Activated CD4-positive, alpha-beta T cell treated with anti-CD3 and anti-CD28 coated beads, Interleukin-2, amount 50 U/mL, for 16 hours (primary cell): ENCODE measurements at regions not wholly inside any gene's neighbourhood (a gene's known extent, or its start where the extent isn't known, plus 50 kb on each side); places are given as distances from the start of the nearest gene placed in this dataset.

Experiments used
- DNase-seq: peaks from one replicate; pipeline ENCODE4 v3.0.0-alpha.2; 2020

DNA sequence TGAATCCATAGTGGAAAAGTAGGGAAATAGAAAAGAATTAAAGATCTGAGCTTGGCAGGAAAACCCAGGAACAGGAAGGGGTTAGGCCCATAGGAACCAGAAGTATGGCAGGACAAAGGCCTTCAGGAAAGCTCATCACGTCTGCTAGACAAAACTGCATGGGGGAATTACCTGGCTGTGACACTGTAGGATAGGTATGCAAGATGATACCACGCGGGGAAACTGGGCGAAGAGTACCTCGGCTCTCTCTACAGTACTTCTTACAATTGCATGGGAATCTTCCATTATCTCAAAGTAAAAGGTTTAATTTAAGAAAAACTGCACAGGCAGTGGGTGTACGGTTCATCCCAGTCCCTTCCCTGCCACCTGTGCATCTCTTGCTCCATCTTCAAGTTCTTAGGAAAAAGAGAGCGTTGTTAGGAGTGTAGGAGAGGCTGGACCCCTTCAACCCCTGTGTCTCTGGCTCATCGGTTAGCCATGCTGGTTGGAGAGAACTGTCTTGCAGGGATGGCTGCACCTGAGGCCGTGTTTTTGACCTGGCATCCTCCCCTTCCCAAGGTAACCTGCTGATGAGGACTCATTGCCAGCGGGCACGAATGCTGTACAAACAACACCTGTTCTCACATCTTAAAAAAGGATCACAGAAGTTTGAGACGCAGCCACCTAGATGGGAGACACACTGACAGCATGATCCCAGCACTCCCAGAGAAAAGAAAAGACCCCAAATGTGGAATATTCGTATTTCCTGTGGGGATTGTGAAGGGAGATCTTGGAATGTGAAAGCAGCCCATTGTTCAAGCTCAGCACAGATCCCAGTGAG, 120.5 kb upstream of the COPS8 start:
- no peak for DNase-seq

DNA sequence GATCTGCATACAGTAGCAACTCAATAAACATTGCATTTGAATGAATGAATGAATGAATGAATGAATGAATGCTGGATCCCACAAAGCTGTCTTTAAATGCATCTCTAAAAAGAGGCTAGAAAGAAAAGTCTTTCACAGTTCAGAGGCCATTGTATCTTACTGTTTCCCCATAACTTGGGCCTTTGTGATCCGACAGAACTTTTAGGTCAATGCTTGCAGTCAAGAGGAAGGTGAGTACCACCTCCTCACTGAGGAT, 119.9 kb upstream of the COPS8 start:
- DNase-seq = no peak

DNA sequence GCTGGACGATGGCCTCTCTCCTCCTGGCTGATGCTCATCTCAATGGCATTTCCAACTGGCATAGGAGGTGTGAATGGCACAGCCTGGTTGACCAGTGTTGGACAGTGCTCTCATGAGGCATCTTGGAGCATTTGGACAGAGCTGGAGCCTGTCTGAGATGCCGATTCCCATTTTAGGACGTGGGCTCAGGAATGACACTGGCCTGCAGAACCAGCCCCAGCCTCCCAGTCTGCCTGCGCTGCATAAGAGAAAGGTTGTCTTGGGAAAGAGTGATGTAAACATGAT, 118.2 kb upstream of the COPS8 start:
- DNase-seq = no peak

DNA sequence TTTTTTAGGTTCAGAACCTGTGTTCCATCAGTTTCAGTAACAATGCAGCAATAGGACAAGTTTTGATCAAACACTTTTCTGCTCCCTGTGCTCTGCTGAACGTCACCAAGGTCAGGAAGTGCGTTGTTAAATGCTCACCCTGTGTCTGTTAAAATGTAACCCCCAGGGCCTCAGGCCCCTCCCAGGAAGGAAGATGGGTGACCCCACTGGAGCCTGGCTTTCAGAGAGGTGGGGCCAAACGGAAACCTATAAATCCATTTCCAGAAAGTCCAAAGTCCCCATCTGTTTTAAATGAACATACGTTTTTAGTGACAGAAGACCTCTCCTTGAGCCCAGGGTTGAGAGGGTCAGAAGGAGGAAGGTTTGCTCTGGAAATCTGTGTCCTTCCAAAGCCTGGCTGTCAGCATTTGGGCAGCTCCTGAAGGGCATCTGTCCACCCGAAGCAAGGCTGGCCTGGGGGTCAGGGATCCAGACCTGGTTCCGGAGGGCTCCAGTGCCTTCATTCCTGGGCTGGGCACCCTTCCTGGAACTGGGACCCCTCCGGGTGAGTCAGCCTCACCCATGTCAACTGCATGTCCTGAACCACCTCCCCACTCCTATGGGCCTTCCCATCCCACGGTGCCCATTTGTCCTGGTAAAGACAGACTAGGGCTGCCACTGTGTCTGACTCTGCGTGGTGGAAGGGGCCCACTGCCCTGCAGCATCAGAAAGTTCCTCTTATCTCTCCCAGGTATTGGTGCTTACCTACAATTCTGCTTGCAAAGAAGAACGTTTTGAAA, 117.4 kb upstream of the COPS8 start:
- no peak for DNase-seq

DNA sequence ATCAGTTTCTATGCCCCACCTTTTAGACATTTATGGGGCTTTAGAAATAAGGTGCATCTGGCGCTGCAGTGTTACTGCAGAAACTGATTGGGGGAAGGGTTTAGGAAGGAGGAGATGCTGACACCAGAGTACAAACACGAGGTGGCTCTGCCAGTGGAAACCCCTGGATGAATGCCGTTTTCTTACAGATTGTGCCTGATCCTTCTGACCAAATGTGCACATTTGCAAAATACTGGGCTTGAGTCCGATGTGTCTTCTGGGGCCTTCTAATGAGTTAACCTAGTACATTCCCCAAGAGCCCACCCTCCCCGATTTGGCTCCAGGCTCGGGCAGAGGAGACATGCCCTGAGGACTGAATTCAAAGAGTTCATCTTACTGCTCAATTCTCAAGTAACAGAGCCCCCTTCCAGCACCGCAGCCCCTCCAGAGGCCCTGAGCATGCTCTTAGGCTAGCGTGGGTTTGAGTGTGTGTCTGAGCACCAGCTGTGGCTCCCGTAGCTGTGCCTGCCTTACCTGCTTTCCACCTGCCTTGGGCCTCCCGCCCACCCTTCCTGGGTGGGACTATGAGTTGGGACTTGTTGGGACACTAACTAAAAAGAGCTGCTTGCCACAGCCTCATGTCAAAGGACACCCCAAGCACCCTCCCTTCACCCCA, 116.7 kb upstream of the COPS8 start:
- no peak for DNase-seq

DNA sequence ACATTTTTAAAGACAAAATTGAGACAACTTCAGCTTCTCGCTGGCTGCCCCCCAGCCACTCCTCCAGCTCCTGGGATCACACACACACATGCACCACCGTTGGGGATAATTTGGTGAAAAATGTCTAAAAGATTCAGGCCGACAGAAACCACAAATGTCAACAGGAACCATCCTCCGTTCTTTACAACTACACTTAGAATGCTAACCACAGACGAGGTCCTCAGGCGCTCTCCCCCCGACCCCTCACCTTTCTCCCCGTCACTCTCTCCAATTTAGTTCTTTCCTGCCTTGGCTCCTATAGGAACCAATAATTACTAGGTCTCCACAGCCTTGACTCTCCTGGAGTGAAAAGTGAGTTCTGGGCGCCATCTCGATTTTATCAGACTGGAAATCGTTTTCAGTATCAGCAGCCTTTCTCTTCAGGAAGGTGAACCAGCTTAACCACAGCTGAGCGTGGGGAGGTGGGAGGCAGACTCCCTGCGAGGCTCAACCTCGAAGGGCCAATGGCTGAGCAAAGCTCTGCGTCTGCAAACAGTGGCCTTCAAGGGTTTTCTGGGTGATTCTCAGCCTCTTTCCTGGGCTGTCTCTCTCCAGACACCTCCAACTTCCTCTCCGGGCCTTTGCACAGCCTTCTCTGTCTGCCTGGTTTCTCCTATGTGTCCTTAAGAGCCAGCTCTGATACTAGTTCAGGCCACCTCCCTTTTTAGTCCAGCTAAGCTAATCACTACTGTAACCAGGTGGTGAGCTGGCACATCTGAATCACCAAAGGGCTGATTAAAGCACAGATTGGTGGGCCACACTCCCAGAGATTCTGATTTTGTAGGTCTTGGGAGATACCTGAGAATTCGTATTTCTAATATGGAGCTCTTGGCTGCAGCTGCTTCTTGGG, 115.7 kb upstream of the COPS8 start:
- no peak for DNase-seq

DNA sequence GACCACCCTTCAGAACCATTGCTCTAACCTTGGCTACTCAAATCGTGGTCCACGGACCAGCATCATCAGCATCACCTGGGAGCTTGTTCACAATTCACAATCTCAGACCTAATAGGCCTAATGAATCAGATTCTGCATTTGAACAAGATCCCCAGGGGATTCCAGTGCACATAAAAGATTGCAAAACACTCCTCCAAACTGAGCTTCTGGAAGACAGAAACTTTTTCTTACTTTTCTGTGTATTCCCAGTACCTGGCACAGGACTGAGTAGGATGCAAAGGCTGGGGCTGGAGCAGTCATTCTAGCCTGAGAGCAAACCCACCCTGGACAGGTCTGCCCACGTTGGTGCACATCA, 115.1 kb upstream of the COPS8 start:
- DNase-seq = no peak

DNA sequence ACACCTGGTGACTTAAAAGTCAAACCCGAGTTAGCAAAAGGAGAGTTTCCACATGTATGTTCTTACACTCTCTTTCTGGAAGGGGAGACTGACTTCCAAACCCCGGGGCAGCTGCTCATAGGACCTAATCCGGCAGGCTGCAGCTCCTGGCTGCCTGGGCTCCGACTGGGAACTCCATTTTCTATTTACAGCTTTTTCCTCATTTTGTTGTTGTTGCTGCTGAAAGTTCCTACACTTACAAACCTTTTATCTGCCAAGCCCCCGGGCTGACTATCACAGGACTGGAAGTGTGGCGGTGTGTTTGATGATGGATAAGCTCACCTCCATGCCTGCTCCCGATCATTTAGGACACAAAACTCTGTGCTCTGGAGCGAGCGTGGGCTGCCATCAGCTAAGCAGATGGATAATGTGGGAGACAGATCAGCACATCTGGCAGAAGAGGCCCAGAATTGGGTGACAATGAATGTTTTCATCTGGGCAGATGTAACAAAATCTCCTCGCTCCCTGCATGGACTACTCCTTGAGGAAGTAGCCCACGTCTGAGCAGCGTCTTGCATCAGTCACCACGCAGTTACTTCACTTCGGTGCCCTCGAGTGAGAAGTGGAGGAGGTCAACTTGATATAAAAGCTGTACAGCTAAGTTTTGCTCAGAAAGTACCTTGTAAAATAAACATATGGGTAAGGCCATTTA, 114.4 kb upstream of the COPS8 start:
- no peak for DNase-seq

DNA sequence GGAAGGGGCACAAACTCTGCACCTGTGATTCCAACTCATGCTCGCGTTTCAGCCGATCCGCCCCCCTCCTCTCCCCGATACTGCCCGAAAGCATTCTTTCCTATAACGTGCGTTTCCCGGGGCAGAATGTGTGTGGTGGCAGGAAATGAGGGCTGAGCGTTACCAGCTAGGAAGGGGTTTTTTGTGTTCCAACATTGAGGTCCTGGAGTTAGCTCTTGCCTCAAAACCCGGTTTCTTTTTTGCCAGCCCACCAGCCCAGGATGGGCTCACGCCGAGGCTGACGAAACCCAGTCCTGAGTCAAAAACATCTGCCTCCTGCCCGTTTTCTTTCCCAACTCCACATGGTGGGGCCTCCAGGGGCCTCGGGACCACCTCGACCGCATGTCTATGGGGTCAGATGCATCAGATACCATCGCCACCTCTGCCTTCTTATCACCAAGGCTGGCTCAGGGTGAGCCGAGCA, 113.7 kb upstream of the COPS8 start:
- no peak for DNase-seq

DNA sequence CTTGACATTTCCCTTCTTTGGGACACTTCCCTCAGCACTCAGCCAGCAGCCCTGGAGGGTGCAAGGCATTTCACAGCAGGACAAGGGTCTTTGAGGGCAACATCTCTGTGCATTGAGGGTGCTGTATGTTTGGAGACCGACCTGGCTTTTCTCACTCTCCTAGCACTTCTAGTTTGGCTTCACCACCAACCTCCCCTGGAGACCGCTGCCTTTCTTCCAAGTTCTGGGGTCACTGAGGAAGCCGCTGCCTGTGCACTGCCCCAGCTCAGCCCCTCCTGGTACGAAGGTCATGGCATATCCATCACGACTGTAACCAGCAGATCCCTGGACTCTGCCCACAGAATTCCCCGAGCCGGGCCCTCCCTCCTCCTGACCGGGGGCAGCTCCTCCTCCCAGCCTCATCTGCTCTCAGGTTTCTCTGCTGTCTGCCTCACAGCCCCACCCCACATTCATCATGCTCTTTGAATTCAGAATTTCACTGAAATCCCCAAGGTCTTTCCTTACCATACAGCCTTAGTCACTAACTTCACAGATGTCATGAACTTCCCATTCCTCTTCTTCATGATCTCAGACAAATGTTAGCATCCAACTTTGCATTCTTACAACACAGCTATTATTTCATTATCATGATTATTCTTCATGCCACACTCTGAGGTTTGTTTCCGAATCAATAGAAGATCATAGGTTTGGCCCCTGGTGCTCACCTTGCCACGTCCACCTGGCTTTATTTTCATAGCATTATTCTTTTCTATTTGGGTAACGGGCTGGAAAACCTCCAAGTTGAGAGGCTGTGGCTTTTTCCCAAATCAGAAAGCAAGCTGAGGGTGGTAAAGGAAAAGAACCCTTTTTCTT, 113.0 kb upstream of the COPS8 start:
- DNase-seq = no peak

DNA sequence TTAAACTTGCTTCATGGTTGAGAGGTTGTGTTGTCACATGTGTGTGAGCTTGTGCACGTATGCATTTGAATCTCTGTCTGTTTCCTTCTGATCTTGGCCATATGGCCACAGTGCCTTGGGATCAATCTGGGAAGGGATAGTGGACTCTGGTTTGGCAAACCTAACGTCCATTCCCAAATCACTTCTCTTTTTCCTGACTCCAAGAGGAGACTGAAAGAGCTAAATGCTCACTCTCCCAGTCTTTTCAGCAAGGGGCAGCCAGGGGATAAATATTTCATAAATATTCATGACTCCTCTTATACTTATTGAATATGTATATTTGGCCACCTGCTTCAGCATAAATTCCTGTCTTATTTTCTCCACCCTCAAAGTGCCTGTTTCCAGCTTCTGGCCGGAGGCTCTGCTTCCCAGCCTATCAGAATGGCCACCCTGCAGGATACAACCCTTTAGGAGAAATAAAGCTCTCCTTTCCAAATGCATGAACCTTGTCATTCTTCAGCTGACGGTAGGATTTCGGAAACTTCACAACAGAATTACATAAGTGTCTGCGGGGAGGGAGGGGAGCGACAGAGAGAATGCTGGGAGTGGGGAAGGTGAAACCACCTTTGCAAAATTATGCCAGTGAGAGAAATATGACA, 112.2 kb upstream of the COPS8 start:
- DNase-seq = no peak

DNA sequence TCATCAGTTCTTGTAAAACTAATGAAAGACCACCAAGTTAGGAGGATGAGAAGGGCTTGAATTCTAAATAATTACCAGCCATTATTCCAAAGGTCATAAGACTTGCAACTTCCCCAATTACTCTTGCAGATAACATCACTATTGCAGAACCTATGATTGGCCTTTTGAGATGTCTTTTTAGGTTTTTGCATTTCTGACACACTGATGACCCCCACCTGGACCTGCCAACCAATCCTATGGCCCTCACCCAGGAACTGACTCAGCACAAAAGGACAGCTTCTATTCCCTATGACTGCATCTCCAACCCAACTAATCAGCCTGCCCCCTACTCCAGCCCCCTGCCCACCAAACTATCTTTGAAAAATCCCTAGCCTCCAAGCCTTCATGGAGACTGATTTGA, 111.5 kb upstream of the COPS8 start:
- no peak for DNase-seq

DNA sequence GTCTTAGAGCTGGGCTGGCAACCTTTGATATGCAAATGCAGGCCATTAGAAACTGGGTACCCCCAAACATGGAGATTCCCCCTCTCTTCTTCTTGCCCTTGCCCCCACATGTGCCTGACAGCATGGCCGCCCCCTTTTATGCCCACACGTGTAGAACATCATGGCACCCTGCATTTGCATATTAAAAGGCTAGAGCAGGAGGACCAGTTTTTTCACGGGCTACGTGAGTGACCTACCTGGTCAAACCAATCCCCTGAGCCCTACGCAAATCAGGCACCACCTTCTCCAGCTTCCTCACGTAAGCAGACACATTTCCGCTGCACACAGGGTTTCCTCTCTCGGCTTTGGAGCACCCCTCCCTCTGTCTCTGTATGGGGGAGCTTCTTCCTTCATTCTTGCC, 110.9 kb upstream of the COPS8 start:
- DNase-seq = no peak

DNA sequence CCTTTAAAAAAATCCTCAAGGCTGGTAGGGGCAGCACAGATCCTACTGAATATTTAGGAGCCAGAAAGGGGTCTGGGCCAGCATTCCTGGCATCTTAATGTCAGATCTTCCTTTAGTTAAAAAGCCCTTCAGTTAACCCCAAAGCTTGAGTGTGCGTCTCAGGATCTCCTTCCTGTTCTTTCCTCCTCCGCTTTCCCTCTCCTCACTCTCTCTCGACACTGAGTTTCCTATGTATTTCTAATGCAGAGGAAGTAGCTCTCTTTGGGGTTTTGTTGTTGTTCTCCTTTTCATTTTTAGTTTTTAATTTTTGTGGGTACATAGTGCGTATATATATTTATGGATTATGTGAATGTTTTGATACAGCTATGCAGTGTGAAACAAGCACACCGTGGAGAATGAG, 109.9 kb upstream of the COPS8 start:
- no peak for DNase-seq

DNA sequence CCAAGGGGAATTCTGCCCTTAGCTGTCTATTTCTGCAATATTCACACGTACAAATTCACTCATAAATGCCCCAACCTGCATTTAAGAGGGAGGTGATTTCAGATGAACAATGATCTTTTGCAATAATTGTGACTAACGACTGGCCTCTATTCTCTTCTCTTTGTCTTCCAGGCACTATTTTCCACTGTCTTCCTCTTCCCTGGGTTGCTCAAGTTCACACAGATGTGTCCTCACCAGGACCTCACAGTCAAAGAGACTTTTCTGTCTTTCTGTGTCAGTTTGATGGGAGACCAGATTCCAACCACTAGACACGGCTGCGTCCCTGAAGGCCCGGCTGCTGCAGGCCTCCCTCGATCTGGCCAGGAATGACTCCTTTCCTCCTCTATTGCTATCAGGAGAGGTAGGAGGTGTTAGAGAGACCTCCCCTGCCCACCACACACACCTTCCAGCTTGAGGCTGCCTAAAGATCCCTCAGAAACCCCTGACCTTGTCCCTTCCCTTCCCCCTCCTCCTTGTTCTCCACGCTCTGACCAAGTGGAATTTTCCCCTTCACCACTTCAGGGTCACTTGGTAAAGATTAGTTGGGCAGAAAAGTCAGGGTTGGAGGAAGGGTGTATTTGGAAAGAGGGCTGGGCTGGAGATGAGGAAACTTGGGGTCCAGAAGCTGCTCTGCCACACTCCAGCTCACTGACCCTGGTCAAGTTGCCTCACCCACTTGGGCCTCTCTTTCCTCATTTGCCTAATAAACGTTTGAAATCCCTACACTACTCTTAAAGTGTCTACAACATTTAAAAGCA, 109.2 kb upstream of the COPS8 start:
- no peak for DNase-seq

DNA sequence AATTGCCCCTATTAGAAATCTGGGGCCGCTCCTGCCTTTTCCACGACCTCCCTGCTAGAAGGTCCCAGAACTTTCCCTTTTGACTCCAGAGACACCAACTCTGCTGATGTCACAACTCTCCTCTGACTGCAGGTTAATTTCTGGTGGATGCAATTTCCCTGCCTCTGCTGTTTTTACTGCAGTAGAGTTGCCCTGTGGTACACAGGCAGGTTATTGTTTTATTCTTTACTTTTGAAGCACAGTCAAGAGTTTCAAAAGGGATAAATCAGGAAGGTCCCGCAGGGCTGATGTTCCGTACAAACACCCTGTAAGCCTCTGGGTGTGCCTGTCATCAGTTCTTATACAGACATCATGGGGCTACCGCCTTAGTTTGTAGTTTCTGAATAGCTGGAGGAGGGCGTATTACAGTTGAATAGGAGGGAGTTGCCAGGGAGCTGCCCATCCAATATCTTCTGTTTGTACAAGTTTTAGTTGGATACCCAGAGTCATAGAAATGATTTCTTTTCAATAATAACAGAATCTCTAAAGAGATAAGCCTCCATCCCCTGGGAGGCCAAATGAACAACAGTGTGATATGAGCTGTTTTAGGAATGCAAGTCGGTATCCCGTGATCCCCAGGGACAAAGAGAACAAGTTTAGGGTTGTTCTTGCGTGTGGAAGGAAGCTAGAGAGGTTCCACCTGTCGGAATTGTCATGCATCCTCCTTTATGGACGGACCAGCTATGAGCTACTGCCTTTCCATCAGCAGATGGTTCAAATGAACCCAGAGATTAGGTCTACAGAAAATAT, 108.4 kb upstream of the COPS8 start:
- DNase-seq = no peak

DNA sequence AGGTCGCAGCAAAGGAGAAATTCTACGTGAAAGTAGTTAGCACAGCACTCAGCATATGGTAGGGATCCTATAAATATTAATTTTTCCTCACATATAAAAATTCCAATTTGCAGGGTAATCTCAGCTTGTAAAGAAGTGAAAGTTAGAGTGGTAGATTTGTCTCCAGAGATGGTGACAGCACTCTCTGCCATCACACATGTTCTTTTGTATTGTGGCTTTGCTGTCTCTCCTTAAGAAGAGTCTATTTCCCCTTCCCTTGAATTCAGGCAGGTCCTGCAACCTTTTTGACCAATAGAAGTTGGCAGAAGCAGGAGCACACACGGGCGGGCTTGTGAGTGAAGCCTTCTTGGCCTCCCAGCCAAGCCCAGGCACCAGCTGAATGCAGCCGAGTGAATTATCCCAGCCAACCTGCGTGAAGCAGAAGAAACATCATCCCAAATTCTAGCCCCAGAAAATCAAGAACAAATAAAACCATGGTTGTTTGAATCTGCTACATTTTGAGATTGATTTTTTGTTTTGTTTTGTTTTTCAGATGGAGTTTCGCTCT, 107.8 kb upstream of the COPS8 start:
- DNase-seq = no peak

DNA sequence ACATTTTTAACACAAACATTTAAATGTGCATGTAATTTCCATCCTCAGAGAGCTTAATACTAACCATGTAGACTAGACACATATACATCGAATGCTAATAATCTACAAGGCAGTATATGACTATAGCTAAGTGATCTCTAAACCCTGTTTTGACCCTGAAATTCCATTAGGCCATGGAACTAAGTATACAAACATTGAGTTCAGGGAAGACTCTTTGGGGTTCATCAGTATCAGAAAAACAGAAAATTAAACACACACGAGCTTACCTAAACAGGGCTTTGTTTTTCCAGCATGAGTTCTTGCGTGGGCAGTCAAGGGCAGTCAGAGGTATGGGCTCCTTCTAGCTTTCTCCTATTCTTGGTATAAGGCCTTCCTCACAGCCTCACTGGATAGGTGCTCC, 106.0 kb upstream of the COPS8 start:
- DNase-seq = no peak

DNA sequence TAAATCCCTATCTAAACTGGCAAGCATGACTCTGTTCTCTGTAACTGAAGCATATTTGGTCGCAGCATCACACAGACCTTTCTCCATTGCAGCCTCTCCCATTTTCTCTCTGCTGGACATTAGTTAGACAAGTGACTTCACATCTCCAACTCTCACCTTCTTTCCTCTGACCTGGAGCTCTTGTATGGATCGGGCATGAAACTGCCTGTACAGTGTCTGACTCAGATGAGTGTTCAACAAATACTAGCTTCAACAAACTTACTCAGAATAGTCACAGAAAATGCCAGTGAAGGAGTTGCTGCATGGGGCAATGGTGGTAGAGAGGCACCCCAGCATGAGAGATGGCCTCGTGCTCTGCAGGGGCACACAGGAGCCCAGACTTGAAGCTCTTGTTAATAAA, 104.7 kb upstream of the COPS8 start:
- DNase-seq = no peak
